GM18498 (cell line): ENCODE measurements at regions not wholly inside any gene's neighbourhood (a gene's known extent, or its start where the extent isn't known, plus 50 kb on each side); places are given as distances from the start of the nearest gene placed in this dataset.

ENCODE experiments used
- ATAC-seq: cut with Tn5 transposase; IDR thresholded peaks from one replicate; pipeline ENCODE4 v1.9.1; 2021; ENCODE audit warnings: mild to moderate bottlenecking, moderate library complexity; ENCODE audit not compliant: unreplicated experiment

- no peak for ATAC-seq
Measured at GRCh38 chr14:97283841-97284240, 486.7 kb downstream of the VRK1 start.

GRCh38 chr14:97287956-97288355 lies 490.8 kb downstream of the VRK1 start:
- no peak for ATAC-seq

- ATAC-seq, result peak; percentile 61
Measured at GRCh38 chr14:97290065-97290464, 492.9 kb downstream of the VRK1 start.

- no peak for ATAC-seq
Measured at GRCh38 chr14:97290977-97291376, 493.8 kb downstream of the VRK1 start.

GRCh38 chr14:97293659-97294058 lies 496.5 kb downstream of the VRK1 start:
- no peak for ATAC-seq

- no peak for ATAC-seq
Measured at GRCh38 chr14:97295108-97295710, 498.0 kb downstream of the VRK1 start.

GRCh38 chr14:97296176-97296575 lies 499.0 kb downstream of the VRK1 start:
- ATAC-seq, result no peak

GRCh38 chr14:97297100-97297499 lies 499.9 kb downstream of the VRK1 start:
- no peak for ATAC-seq

GRCh38 chr14:97298331-97298730 lies 501.1 kb downstream of the VRK1 start:
- ATAC-seq, result no peak

- ATAC-seq, result no peak
Measured at GRCh38 chr14:97298736-97299135, 501.6 kb downstream of the VRK1 start.

- ATAC-seq, result no peak
Measured at GRCh38 chr14:97299661-97300060, 502.5 kb downstream of the VRK1 start.

- ATAC-seq, result no peak
Measured at GRCh38 chr14:97301931-97302559, 504.9 kb downstream of the VRK1 start.

GRCh38 chr14:97306133-97306759 lies 509.1 kb downstream of the VRK1 start:
- peak; percentile 76 for ATAC-seq

- ATAC-seq, result peak; percentile 62
Measured at GRCh38 chr14:97306760-97307246, 509.6 kb downstream of the VRK1 start.

GRCh38 chr14:97311411-97311810 lies 514.2 kb downstream of the VRK1 start:
- ATAC-seq, result no peak

GRCh38 chr14:97312910-97313309 lies 515.7 kb downstream of the VRK1 start:
- ATAC-seq, result no peak

- no peak for ATAC-seq
Measured at GRCh38 chr14:97315790-97316189, 518.6 kb downstream of the VRK1 start.

- ATAC-seq, result no peak
Measured at GRCh38 chr14:97318380-97318779, 521.2 kb downstream of the VRK1 start.

- ATAC-seq, result no peak
Measured at GRCh38 chr14:97319691-97320090, 522.5 kb downstream of the VRK1 start.

- ATAC-seq, result no peak
Measured at GRCh38 chr14:97328743-97329142, 531.6 kb downstream of the VRK1 start.

GRCh38 chr14:97329701-97330100 lies 532.5 kb downstream of the VRK1 start:
- no peak for ATAC-seq

GRCh38 chr14:97331058-97331457 lies 533.9 kb downstream of the VRK1 start:
- no peak for ATAC-seq
